ENCODE measurements at regions not wholly inside any gene's neighbourhood (a gene's known extent, or its start where the extent isn't known, plus 50 kb on each side); places are given as distances from the start of the nearest gene placed in this dataset.

DNA sequence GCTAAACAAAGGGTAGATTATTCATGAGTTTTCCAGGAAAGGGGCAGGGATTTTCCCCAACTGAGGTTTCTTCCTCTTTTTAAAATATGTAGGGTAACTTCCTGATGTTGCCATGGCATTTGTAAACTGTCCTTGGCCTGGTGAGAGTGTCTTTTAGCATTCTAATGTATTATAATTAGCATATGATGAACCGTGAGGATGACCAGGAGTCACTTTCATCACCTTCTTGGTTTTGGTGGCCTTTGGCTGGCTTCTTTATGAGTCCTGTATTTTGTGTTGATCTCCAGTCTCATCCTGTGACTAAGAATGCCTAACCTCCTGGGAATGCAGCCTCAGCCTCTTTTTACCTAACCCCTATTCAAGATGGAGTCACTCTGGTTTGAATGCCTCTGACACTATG lies 391.0 kb upstream of the LINC00305 start:
- DNase-seq = no peak

GRCh38 chr18:64528646-64529045 lies 379.8 kb upstream of the LINC00305 start:
- DNase-seq = no peak

- no peak for DNase-seq
Measured at GRCh38 chr18:64519201-64519600, 370.3 kb upstream of the LINC00305 start.

- no peak for DNase-seq
Measured at GRCh38 chr18:64518191-64518590, 369.3 kb upstream of the LINC00305 start.

GRCh38 chr18:64513401-64513800 lies 364.5 kb upstream of the LINC00305 start:
- no peak for DNase-seq

DNA sequence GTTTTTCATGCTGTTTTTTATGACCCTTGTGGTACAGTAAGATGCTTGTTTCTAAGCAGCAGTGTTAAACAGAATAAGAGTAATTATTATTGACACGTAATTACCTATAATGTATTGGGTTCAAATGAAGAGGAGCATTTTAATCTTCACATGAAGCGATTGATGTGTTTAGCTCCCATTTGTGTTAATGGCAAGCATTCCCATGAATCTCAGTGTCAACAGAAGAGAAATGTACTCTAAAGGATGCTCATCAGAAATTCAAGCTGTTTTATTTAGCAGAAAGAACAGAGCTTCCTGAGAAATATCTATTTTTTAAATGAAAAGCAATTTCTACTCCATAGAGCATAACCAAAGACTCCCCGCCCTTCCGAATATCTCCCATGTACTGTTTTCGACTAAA lies 341.3 kb upstream of the LINC00305 start:
- DNase-seq = no peak

- no peak for DNase-seq
Measured at GRCh38 chr18:64488698-64489097, 339.8 kb upstream of the LINC00305 start.

GRCh38 chr18:64474773-64475172 lies 325.9 kb upstream of the LINC00305 start:
- DNase-seq = no peak

GRCh38 chr18:64474255-64474654 lies 325.4 kb upstream of the LINC00305 start:
- no peak for DNase-seq

DNA sequence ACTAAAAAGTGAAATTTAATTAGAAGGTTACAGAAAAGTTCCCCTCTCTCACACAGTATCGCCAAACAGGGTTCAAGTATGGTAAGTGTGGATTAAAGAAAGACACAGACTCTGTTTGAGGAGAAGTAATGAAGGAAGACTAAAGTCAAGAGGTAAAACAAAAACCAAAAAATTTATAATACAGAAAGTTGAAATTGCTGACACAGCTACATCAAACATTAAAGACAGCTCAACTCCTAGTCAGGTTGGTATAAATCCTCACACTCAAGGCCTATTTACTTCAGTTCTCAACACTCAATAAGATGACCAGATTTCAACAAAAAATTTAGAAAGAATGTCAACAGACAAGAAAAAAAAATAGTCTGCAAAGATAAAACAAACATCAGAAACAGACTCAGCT lies 300.5 kb upstream of the LINC00305 start:
- no peak for DNase-seq

GRCh38 chr18:64444819-64445218 lies 295.9 kb upstream of the LINC00305 start:
- DNase-seq = no peak

DNA sequence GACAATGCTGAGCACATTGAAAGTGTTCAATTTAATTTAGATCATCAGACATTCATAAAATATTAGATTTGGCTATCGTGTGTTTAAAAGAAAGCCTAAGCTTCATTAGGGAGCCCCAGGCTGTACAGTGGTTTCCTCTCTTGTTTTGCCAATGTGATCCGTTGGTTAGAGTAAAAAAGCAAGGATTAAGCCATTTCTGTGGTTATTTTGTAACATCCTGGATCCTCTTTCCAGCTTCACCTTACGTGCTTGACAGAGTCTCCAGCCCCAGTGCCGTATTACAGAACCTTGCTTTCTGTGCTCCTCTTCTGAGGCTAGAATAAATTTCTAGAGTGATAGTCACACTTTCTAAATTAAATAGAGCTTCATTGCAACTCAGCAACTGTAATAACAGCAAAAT lies 289.3 kb upstream of the LINC00305 start:
- no peak for DNase-seq

GRCh38 chr18:64436111-64436510 lies 287.2 kb upstream of the LINC00305 start:
- DNase-seq = no peak

DNA sequence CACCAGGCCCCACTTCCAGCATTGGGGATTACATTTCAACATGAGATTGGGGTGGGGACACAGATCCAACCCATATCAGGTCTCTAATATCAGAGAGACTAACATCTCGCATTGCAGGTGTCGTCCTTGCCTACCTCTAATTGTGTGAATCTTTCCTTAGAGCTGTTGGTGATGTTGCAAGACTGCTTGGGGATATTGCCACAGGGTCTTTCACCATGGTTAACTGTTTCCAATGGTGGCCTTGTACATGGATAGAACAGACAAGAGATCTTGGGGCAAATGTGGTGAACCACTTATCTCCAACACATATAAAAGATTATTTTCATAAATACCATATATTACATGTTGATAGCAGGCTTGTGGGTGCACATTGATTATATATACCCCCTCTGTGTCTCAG lies 270.3 kb upstream of the LINC00305 start:
- no peak for DNase-seq

- no peak for DNase-seq
Measured at GRCh38 chr18:64416990-64417389, 268.1 kb upstream of the LINC00305 start.

GRCh38 chr18:64415218-64415617 lies 266.3 kb upstream of the LINC00305 start:
- no peak for DNase-seq

DNA sequence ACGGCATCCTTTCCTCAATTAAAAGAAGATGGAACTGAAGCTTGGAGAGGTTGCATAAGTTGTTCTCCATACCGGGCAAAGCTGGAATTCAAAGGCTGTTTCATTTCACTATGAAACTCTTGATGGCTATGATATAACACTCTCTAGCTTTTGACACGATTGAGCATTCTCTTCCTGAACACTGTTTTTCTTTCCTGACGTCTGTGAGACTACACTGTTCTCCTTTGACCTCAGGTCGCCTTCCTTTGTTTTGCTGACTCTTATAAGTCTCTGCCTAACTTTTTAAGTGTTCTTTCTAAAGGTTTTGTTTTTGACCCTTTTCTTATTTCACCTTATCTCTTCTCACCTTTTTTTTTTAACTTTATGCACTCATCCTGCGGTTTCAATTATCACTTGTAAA lies 261.8 kb upstream of the LINC00305 start:
- no peak for DNase-seq

GRCh38 chr18:64409511-64409910 lies 260.6 kb upstream of the LINC00305 start:
- DNase-seq = peak; percentile 1

- no peak for DNase-seq
Measured at GRCh38 chr18:64407606-64408005, 258.7 kb upstream of the LINC00305 start.

DNA sequence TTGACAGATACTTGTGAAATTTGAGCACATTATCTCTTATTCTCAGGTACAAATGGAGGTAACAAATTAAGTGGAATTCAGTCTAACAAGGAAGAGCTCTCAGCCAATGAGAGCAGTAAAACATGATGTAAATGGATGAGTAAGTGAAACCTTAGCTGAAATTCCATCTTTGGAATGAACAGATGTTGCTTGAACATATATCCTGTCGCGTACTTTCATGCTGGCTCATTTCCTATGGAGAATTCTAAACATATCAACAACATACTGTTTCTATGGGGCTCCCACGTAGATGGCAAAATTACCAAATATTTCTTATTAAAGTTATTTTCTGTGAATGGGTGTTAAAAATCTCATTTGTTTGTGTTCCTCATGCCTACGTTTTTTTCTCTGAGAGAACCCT lies 256.3 kb upstream of the LINC00305 start:
- no peak for DNase-seq

DNA sequence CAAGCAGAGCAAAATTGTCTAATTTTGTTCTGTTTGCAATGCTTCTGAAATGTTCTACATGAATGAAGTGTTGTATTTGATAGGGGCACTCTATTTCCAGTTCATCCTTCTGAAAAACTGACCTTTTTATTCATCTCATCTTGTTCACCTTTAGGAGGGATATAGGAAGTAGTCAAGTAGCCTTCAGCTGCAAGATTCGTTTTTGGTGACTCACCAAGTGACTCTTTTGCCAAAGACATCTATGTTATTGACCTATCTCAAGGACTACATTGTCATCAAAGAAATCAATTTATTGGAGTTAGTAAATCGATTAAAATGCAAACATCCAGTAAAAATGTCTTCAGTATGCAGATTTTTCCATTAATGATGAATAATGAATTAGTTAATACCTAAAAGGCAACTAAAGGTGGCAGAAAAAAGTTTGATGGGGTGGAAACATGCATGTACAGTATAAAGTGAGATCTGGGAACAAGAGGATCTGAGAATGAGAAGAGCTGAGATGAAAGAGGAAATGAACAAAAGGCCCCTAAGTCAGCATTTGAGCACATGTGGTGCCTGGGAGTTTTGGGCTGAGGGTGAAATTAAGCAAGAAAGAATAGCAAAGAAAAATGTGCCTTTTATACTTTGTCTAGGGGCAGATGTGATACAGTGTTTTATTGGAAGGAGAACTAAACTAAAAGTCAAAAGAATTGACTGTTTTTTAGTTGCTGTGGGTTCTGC lies 255.1 kb upstream of the LINC00305 start:
- no peak for DNase-seq

GRCh38 chr18:64402636-64403035 lies 253.7 kb upstream of the LINC00305 start:
- no peak for DNase-seq

GRCh38 chr18:64401268-64402060 lies 252.6 kb upstream of the LINC00305 start:
- DNase-seq = no peak

DNA sequence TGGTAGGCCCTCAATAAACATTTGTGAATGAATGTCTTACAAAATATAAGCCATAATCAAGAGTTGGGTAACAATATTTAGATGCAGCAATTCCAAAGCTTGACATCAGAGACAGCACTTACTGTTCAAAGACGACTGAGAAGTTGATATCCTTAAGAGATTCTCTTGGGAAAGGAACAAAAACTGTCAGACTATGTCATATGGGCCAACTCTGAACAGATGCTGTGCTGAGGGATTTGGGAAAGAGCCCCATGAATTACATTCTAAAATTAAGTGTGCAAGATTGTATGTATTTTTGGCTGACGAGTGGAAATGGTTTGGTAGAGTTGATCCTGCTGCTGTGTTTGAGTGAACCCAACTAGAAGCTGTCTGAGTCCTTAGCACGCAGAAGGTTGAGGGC lies 250.7 kb upstream of the LINC00305 start:
- no peak for DNase-seq

GRCh38 chr18:64398320-64398719 lies 249.4 kb upstream of the LINC00305 start:
- no peak for DNase-seq
